RWPE2 (cell line): ENCODE measurements at regions not wholly inside any gene's neighbourhood (a gene's known extent, or its start where the extent isn't known, plus 50 kb on each side); places are given as distances from the start of the nearest gene placed in this dataset.

Experiments used
- ATAC-seq: fragments of 200-7000 bp; cut with Tn5 transposase; 3 replicates; pipeline ENCODE4 v1.9.1; 2021; ENCODE audit warnings: low read depth
- DNase-seq: peaks from one replicate; pipeline ENCODE4 v3.0.0-alpha.2; 2020; ENCODE audit warnings: low spot score
- H3K27ac ChIP-seq: fragments of 450-650 bp; 2 replicates; pipeline ENCODE4 v1.5.1; 2017; ENCODE audit warnings: mild to moderate bottlenecking; ENCODE audit not compliant: poor library complexity, severe bottlenecking
- H3K27me3 ChIP-seq: fragments of 250-450 bp; sonication (Bioruptor Pico); 2 replicates; pipeline ENCODE4 v1.5.1; 2021; ENCODE audit warnings: mild to moderate bottlenecking, moderate library complexity; ENCODE audit not compliant: insufficient read depth, poor library complexity, severe bottlenecking
- H3K36me3 ChIP-seq: fragments of 250-450 bp; sonication (Bioruptor Pico); 2 replicates; pipeline ENCODE4 v1.5.1; 2020; ENCODE audit warnings: low read depth, mild to moderate bottlenecking, moderate library complexity
- H3K4me1 ChIP-seq: fragments of 250-450 bp; sonication (Bioruptor Pico); 2 replicates; pipeline ENCODE4 v1.5.1; 2021; ENCODE audit warnings: mild to moderate bottlenecking, moderate library complexity; ENCODE audit not compliant: insufficient read depth, poor library complexity, severe bottlenecking
- H3K4me3 ChIP-seq: fragments of 250-450 bp; sonication (Bioruptor Pico); 2 replicates; pipeline ENCODE4 v1.5.1; 2021; ENCODE audit warnings: mild to moderate bottlenecking, moderate library complexity; ENCODE audit not compliant: severe bottlenecking
- H3K9me3 ChIP-seq: fragments of 250-450 bp; sonication (Bioruptor Pico); 2 replicates; pipeline ENCODE4 v1.5.1; 2021; ENCODE audit warnings: mild to moderate bottlenecking, moderate library complexity; ENCODE audit not compliant: severe bottlenecking
- TF ChIP-seq, protein P1 (sequence below): fragments of 450-650 bp; IDR thresholded peaks from one replicate; pipeline ENCODE4 v1.5.1; 2017; ENCODE audit warnings: mild to moderate bottlenecking, moderate library complexity; ENCODE audit not compliant: poor library complexity, severe bottlenecking

DNA sequence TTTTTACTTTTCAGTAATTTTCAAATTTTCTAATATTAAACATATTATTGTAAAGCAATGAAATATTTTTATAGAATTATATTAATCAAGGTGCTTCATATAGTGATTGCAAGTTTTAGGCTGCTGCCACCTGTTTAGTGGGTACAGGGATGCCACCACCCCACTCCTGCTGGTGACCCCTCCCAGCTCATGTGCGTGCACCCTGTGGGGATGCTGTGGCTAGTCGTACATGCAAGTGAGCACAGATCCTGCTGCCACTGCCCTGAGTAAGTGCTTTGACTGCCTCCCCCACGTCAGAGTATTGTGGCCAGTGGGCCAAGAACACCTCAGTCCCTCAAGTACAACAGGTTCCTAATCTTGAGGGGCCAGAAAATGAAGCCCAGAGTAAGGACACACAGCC, 320.1 kb upstream of the DDI1 start:
- TF ChIP-seq, protein P1, sequence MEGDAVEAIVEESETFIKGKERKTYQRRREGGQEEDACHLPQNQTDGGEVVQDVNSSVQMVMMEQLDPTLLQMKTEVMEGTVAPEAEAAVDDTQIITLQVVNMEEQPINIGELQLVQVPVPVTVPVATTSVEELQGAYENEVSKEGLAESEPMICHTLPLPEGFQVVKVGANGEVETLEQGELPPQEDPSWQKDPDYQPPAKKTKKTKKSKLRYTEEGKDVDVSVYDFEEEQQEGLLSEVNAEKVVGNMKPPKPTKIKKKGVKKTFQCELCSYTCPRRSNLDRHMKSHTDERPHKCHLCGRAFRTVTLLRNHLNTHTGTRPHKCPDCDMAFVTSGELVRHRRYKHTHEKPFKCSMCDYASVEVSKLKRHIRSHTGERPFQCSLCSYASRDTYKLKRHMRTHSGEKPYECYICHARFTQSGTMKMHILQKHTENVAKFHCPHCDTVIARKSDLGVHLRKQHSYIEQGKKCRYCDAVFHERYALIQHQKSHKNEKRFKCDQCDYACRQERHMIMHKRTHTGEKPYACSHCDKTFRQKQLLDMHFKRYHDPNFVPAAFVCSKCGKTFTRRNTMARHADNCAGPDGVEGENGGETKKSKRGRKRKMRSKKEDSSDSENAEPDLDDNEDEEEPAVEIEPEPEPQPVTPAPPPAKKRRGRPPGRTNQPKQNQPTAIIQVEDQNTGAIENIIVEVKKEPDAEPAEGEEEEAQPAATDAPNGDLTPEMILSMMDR = no peak
- ATAC-seq (no peak), DNase-seq (no peak)
- H3K4me3 ChIP-seq = no peak overlapping the region
- H3K4me1 ChIP-seq = no peaks in the 10 kb centered on the region
- no peaks in the 10 kb centered on the region for H3K27me3 ChIP-seq
- H3K9me3 ChIP-seq = no peaks in the 10 kb centered on the region
- no peak overlapping the region for H3K27ac ChIP-seq
- H3K36me3 ChIP-seq = no peaks in the 10 kb centered on the region

DNA sequence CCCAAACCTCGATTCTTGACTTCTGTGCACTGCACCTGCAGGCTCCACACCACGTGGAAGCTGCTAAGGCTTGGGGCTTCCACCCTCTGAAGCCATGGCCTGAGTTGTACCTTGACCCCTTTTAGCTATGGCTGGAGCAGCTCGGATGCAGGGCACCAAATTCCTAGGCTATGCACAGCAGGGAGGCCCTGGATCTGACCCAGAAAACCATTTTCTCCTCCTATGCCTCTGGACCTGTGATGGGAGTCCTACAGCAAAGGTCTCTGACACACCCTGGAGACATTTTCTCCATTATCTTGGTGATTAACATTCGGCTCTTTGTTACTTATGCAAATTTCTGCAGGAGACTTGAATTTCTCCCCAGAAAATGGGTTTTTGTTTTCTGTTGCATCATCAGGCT, 309.2 kb upstream of the DDI1 start:
- no peaks in the 10 kb centered on the region for H3K36me3 ChIP-seq
- ATAC-seq (no peak), DNase-seq (no peak)
- no peaks in the 10 kb centered on the region for H3K27me3 ChIP-seq
- H3K4me1 ChIP-seq = no peaks in the 10 kb centered on the region
- H3K4me3 ChIP-seq = no peak overlapping the region
- no peak overlapping the region for H3K27ac ChIP-seq
- TF ChIP-seq, protein P1 = no peak
- H3K9me3 ChIP-seq = no peaks in the 10 kb centered on the region

DNA sequence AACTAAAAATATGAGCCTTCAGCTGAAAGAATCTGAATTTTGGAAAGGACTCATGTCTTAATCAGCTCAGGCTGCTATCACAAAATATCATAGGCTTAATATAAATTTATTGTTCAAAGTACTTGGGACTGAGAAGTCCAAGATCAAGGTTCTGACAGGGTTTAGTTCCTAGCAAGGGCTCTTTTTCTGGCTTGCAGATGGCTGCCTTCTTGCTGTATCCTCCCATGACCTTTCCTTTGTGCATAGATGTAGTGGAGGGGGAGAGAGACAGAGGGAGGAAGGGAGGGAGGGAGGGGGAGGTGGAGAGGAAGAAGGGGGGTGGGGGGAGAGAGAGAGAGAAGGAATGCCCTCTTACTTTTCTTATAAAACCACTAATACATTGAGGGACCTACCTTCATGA, 306.8 kb upstream of the DDI1 start:
- no peak overlapping the region for H3K4me3 ChIP-seq
- H3K4me1 ChIP-seq = no peaks in the 10 kb centered on the region
- DNase-seq = no peak
- H3K27ac ChIP-seq = no peak overlapping the region
- H3K27me3 ChIP-seq = no peaks in the 10 kb centered on the region
- ATAC-seq = no peak
- TF ChIP-seq, protein P1 = no peak
- H3K9me3 ChIP-seq = no peaks in the 10 kb centered on the region
- H3K36me3 ChIP-seq = no peaks in the 10 kb centered on the region

DNA sequence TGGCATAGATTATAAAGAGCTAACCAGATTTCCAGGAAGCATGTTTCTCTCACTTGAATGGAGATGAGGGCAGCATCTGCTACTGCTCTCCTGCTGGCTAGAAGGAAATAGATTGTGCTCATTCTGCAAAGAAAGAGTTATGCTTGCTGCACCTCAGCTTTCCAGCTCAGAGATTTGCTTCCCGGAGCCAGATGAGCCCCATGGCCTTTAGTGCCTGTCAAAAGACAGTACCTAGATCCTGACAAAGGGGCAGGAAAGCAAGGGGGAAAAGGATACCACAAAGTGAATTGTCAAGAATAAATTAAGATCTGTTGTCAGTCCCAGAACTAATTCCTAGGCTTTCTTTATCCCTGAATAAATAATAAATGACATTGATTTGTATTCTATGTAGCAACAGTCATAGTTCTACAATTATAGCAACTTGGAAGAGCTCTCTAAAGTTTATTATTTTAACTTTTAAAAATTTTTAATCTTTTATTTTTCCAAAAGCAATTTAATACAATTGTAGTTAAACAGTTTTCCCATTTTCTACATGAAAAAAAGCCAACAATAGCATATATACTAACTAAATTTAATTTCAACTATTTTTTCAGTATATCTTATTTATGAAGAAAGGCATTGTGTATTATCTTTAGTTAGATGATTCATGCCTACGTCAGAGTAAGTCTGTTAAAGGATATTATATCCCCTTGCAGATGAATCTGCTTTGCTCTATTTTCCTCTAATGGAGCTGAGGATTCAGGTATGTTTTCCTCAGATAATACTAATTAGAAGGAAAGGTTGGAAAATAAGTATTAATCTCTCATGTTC, 306.1 kb upstream of the DDI1 start:
- H3K36me3 ChIP-seq = no peaks in the 10 kb centered on the region
- H3K4me3 ChIP-seq = no peak overlapping the region
- ATAC-seq (no peak), DNase-seq (no peak)
- no peak overlapping the region for H3K27ac ChIP-seq
- TF ChIP-seq, protein P1 = no peak
- H3K4me1 ChIP-seq = no peaks in the 10 kb centered on the region
- no peaks in the 10 kb centered on the region for H3K27me3 ChIP-seq
- no peaks in the 10 kb centered on the region for H3K9me3 ChIP-seq

DNA sequence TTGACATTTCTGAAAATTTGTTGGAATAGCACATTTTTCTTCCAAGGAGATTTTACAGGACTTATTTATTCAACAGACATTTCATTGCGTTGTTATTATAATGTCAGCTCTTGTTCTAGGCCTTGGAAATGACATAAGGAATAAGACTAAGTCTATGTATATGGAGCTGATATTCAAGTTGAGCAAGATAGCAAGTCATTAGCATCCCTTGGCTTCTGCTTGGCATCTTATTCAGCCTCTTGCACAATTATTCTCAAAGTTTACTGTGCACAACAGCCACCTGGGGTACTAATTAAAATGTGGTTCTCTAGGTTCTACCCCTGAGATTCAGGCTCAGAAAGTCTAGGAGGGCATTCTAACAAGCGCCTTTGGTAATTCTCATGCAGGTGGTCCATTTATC, 304.8 kb upstream of the DDI1 start:
- H3K27me3 ChIP-seq = no peaks in the 10 kb centered on the region
- H3K9me3 ChIP-seq = no peaks in the 10 kb centered on the region
- TF ChIP-seq, protein P1 = no peak
- H3K4me3 ChIP-seq = no peak overlapping the region
- no peak for DNase-seq
- ATAC-seq = no peak
- H3K27ac ChIP-seq = no peak overlapping the region
- no peaks in the 10 kb centered on the region for H3K36me3 ChIP-seq
- H3K4me1 ChIP-seq = no peaks in the 10 kb centered on the region
